ENCODE measurements at regions not wholly inside any gene's neighbourhood (a gene's known extent, or its start where the extent isn't known, plus 50 kb on each side); places are given as distances from the start of the nearest gene placed in this dataset.

- TF ChIP-seq CTCF (IDR thresholded peaks at IDR 0.05; ENCODE audit: insufficient read depth, low read length, poor library complexity, severe bottlenecking) (no peak), EZH2phosphoT487 (conservative IDR thresholded peaks at IDR 0.05; ENCODE audit: low read length) (no peak)
Observed at GRCh38 chr4:187193141-187193540, 469.5 kb upstream of the FAT1 start.

All from SU-DHL-6 (cell line).